H9 (cell line): ENCODE measurements at regions not wholly inside any gene's neighbourhood (a gene's known extent, or its start where the extent isn't known, plus 50 kb on each side); places are given as distances from the start of the nearest gene placed in this dataset.

Experiments used
- DNase-seq: peaks from one replicate; pipeline ENCODE4 v3.0.0-alpha.2; 2017
- H2AFZ ChIP-seq: one replicate; pipeline ENCODE4 v1.6.1; 2013; ENCODE audit warnings: mild to moderate bottlenecking, low read length, control low read depth, moderate library complexity
- H2AK5ac ChIP-seq: 2 replicates; pipeline ENCODE4 v1.6.1; 2013; ENCODE audit warnings: low read length, control low read depth, mixed read lengths; ENCODE audit not compliant: insufficient read length
- H2BK120ac ChIP-seq: one replicate; pipeline ENCODE4 v1.6.1; 2013; ENCODE audit warnings: low read depth, mild to moderate bottlenecking, low read length, control low read depth, inconsistent platforms; ENCODE audit not compliant: poor library complexity, severe bottlenecking
- H2BK12ac ChIP-seq: 2 replicates; pipeline ENCODE4 v1.6.1; 2013; ENCODE audit warnings: low read length, control low read depth, mixed read lengths, low read depth; ENCODE audit not compliant: insufficient read length
- H2BK15ac ChIP-seq: 2 replicates; pipeline ENCODE4 v1.6.1; 2013; ENCODE audit warnings: low read depth, low read length, control low read depth
- H2BK20ac ChIP-seq: one replicate; pipeline ENCODE4 v1.6.1; 2013; ENCODE audit warnings: low read depth, mild to moderate bottlenecking, low read length, control low read depth, inconsistent platforms; ENCODE audit not compliant: poor library complexity, severe bottlenecking
- H2BK5ac ChIP-seq: 2 replicates; pipeline ENCODE4 v1.6.1; 2013; ENCODE audit warnings: low read length, control low read depth, mixed read lengths; ENCODE audit not compliant: insufficient read length
- H3K14ac ChIP-seq: 2 replicates; pipeline ENCODE4 v1.6.1; 2013; ENCODE audit warnings: low read length, control low read depth; ENCODE audit not compliant: insufficient read depth
- H3K18ac ChIP-seq: 2 replicates; pipeline ENCODE4 v1.6.1; 2013; ENCODE audit warnings: low read depth, mild to moderate bottlenecking, mixed read lengths, low read length, control low read depth; ENCODE audit not compliant: insufficient read length
- H3K23ac ChIP-seq: 2 replicates; pipeline ENCODE4 v1.6.1; 2013; ENCODE audit warnings: low read length, control low read depth, mixed read lengths, low read depth; ENCODE audit not compliant: insufficient read length
- H3K23me2 ChIP-seq: 2 replicates; pipeline ENCODE4 v1.6.1; 2013; ENCODE audit warnings: low read depth, mild to moderate bottlenecking, mixed read lengths, low read length, control low read depth; ENCODE audit not compliant: insufficient read length, poor library complexity, severe bottlenecking
- H3K27ac ChIP-seq: 2 replicates; pipeline ENCODE4 v1.5.1; 2013; ENCODE audit warnings: low read length, control low read depth, mixed read lengths, low read depth; ENCODE audit not compliant: insufficient read length
- H3K27me3 ChIP-seq: 2 replicates; pipeline ENCODE4 v1.6.1; 2013; ENCODE audit warnings: low read length, control low read depth, inconsistent platforms; ENCODE audit not compliant: insufficient read depth
- H3K4ac ChIP-seq: 2 replicates; pipeline ENCODE4 v1.6.1; 2013; ENCODE audit warnings: low read depth, mild to moderate bottlenecking, control low read depth, inconsistent platforms, low read length, moderate library complexity
- H3K4me1 ChIP-seq: 2 replicates; pipeline ENCODE4 v1.6.1; 2013; ENCODE audit warnings: low read length, control low read depth, inconsistent platforms; ENCODE audit not compliant: insufficient read depth
- H3K4me2 ChIP-seq: 2 replicates; pipeline ENCODE4 v1.6.1; 2013; ENCODE audit warnings: low read length, control low read depth, mixed read lengths; ENCODE audit not compliant: insufficient read length, insufficient read depth
- H3K56ac ChIP-seq: 2 replicates; pipeline ENCODE4 v1.6.1; 2013; ENCODE audit warnings: low read depth, mild to moderate bottlenecking, mixed read lengths, low read length, control low read depth; ENCODE audit not compliant: insufficient read length
- H3K79me1 ChIP-seq: 2 replicates; pipeline ENCODE4 v1.6.1; 2013; ENCODE audit warnings: low read depth, mild to moderate bottlenecking, moderate library complexity, low read length, control low read depth, inconsistent platforms; ENCODE audit not compliant: insufficient read depth, poor library complexity, severe bottlenecking
- H3K79me2 ChIP-seq: 2 replicates; pipeline ENCODE4 v1.6.1; 2013; ENCODE audit warnings: low read length, control low read depth, inconsistent platforms; ENCODE audit not compliant: insufficient read depth
- H3K9ac ChIP-seq: 2 replicates; pipeline ENCODE4 v1.6.1; 2013; ENCODE audit warnings: low read length, control low read depth, mixed read lengths; ENCODE audit not compliant: insufficient read length; ENCODE audit errors: extremely low read depth
- H3K9me3 ChIP-seq: one replicate; pipeline ENCODE4 v1.6.1; 2013; ENCODE audit warnings: low read depth, low read length, inconsistent platforms; ENCODE audit not compliant: control insufficient read depth
- H3T11ph ChIP-seq: one replicate; pipeline ENCODE4 v1.6.1; 2013; ENCODE audit warnings: mild to moderate bottlenecking, low read length, control low read depth, inconsistent platforms
- H4K20me1 ChIP-seq: one replicate; pipeline ENCODE4 v1.6.1; 2013; ENCODE audit not compliant: control insufficient read depth, insufficient read length, insufficient read depth
- H4K5ac ChIP-seq: 2 replicates; pipeline ENCODE4 v1.6.1; 2013; ENCODE audit warnings: low read depth, mild to moderate bottlenecking, mixed read lengths, low read length, control low read depth; ENCODE audit not compliant: insufficient read length
- H4K8ac ChIP-seq: replicated peaks from 2 replicates; pipeline ENCODE4 v1.6.1; 2013; ENCODE audit warnings: low read length, control low read depth, mixed read lengths, low read depth; ENCODE audit not compliant: insufficient read length
- H4K91ac ChIP-seq: 2 replicates; pipeline ENCODE4 v1.6.1; 2013; ENCODE audit warnings: low read depth, mild to moderate bottlenecking, moderate library complexity, mixed read lengths, low read length, control low read depth; ENCODE audit not compliant: insufficient read length
- H3K27ac Mint-ChIP-seq, 3 experiments: 2 replicates in 2 of 3; 3 replicates in 1 of 3; pipeline ENCODE4 v1.8.0; 2020 to 2021; ENCODE audit warnings: mixed read lengths in 3 of 3, mild to moderate bottlenecking in 1 of 3, moderate library complexity in 1 of 3
- H3K27me3 Mint-ChIP-seq: 2 replicates; pipeline ENCODE4 v1.8.0; 2021; ENCODE audit warnings: low read depth, mild to moderate bottlenecking, moderate library complexity, mixed read lengths
- H3K36me3 Mint-ChIP-seq, 3 experiments: 2 replicates in 2 of 3; 3 replicates in 1 of 3; pipeline ENCODE4 v1.8.0; 2020 to 2021; ENCODE audit warnings: low read depth in 3 of 3, mixed read lengths in 3 of 3; ENCODE audit not compliant: insufficient read depth in 1 of 3
- H3K4me1 Mint-ChIP-seq, 2 experiments: 2 replicates each; pipeline ENCODE4 v1.8.0; 2020; ENCODE audit warnings: mixed read lengths in 2 of 2
- H3K4me3 Mint-ChIP-seq, 2 experiments: 2 replicates in 1 of 2; 3 replicates in 1 of 2; pipeline ENCODE4 v1.8.0; 2020 to 2021; ENCODE audit warnings: mild to moderate bottlenecking in 2 of 2, mixed read lengths in 2 of 2, moderate library complexity in 1 of 2
- H3K9me3 Mint-ChIP-seq, 2 experiments: 2 replicates in 1 of 2; 3 replicates in 1 of 2; pipeline ENCODE4 v1.8.0; 2020; ENCODE audit warnings: mild to moderate bottlenecking in 2 of 2, mixed read lengths in 2 of 2, moderate library complexity in 1 of 2
- CTCF ChIP-seq: fragments of 200-600 bp; sonication (generic); conservative IDR thresholded peaks from 3 replicates; pipeline ENCODE4 v1.8.0; 2021; ENCODE audit warnings: antibody characterized with exemption, mild to moderate bottlenecking
- WGBS: extraction: QIAGEN DNeasy Blood & Tissue Kit; methylation state at CpG from one replicate; pipeline ENCODE4 v1.1.7; 2013; ENCODE audit warnings: missing lambda C conversion rate, low lambda C conversion rate, mixed read lengths; ENCODE audit not compliant: insufficient read length; ENCODE audit errors: extremely low coverage; 5-methylcytosine and 5-hydroxymethylcytosine counted together

GRCh38 chr12:24191117-24191516 lies 241.6 kb upstream of the SOX5 start:
- no peaks in the 10 kb centered on the region for H4K20me1 ChIP-seq
- H2BK12ac ChIP-seq = no peak overlapping the region
- no peak overlapping the region for H3K18ac ChIP-seq
- H3K27me3 ChIP-seq = no peaks in the 10 kb centered on the region
- H2AFZ ChIP-seq = no peak overlapping the region
- H3K9ac ChIP-seq = no peak overlapping the region
- no peak overlapping the region for H3T11ph ChIP-seq
- no peaks in the 10 kb centered on the region for H3K79me1 ChIP-seq
- no peaks in the 10 kb centered on the region for H3K79me2 ChIP-seq
- H2BK15ac ChIP-seq = no peak overlapping the region
- H3K23me2 ChIP-seq = no peaks in the 10 kb centered on the region
- no peak overlapping the region for H2BK5ac ChIP-seq
- peak overlapping the region in 1 of 3 experiments; percentile 63; a peak in 2 of 7 replicates for H3K27ac Mint-ChIP-seq
- H2BK20ac ChIP-seq = no peak overlapping the region
- no peak overlapping the region for H4K91ac ChIP-seq
- H4K8ac ChIP-seq = no peak overlapping the region
- H3K4me3 Mint-ChIP-seq = no peak overlapping the region
- H3K56ac ChIP-seq = no peak overlapping the region
- no peaks in the 10 kb centered on the region for H3K9me3 Mint-ChIP-seq
- 0 out of 2 replicates have a peak, but pooled peaks cover 2% of the 10 kb centered on the region for H3K4me1 ChIP-seq
- H3K27ac ChIP-seq = no peak overlapping the region
- no peak overlapping the region for H4K5ac ChIP-seq
- H3K14ac ChIP-seq = no peak overlapping the region
- no peak overlapping the region for H3K4ac ChIP-seq
- WGBS = no CpG with 5 or more reads among the region's 5 CpGs
- no peak for TF ChIP-seq CTCF
- no peak overlapping the region for H3K23ac ChIP-seq
- H2BK120ac ChIP-seq = no peak overlapping the region
- no peak for DNase-seq
- H2AK5ac ChIP-seq = no peak overlapping the region
- no peaks in the 10 kb centered on the region for H3K27me3 Mint-ChIP-seq
- peaks cover 0 to 10% of the 10 kb centered on the region in 2 experiments; a peak in 2 of 4 replicates for H3K4me1 Mint-ChIP-seq
- H3K4me2 ChIP-seq = no peak overlapping the region
- no peaks in the 10 kb centered on the region for H3K36me3 Mint-ChIP-seq
- H3K9me3 ChIP-seq = no peaks in the 10 kb centered on the region
